ENCODE measurements at regions not wholly inside any gene's neighbourhood (a gene's known extent, or its start where the extent isn't known, plus 50 kb on each side); places are given as distances from the start of the nearest gene placed in this dataset.

DNA sequence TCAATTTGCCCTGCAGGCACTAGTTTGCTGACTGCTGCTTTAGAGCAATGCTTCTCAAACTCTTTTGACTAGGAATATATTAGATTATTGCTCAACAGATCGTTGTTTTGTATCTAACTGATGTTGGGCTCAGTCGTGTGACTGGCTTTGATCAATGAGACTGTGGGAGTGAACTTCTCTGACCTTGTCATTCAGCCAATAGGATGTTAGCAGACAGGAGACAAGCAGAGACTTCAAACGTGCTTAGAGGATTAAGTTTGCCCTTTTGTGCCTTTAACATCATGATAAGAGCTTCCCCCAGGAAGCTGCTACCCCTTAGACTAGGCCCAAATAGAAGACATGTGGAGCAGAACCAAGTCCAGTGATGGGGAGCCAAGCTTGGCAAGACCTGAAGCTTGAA, 76.7 kb upstream of the ELK3 start:
- TF ChIP-seq, protein P1, sequence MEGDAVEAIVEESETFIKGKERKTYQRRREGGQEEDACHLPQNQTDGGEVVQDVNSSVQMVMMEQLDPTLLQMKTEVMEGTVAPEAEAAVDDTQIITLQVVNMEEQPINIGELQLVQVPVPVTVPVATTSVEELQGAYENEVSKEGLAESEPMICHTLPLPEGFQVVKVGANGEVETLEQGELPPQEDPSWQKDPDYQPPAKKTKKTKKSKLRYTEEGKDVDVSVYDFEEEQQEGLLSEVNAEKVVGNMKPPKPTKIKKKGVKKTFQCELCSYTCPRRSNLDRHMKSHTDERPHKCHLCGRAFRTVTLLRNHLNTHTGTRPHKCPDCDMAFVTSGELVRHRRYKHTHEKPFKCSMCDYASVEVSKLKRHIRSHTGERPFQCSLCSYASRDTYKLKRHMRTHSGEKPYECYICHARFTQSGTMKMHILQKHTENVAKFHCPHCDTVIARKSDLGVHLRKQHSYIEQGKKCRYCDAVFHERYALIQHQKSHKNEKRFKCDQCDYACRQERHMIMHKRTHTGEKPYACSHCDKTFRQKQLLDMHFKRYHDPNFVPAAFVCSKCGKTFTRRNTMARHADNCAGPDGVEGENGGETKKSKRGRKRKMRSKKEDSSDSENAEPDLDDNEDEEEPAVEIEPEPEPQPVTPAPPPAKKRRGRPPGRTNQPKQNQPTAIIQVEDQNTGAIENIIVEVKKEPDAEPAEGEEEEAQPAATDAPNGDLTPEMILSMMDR (conservative IDR thresholded peaks at IDR 0.05 in 1 of 2, IDR thresholded peaks at IDR 0.05 in 1 of 2; ENCODE audit: extremely low read depth in 1 of 2, insufficient read depth in 1 of 2, low read depth in 1 of 2, low read length in 2 of 2) = no peak
- no peak for TF ChIP-seq EZH2 (IDR thresholded peaks at IDR 0.05; ENCODE audit: borderline replicate concordance, low read length)
